ENCODE measurements at regions not wholly inside any gene's neighbourhood (a gene's known extent, or its start where the extent isn't known, plus 50 kb on each side); places are given as distances from the start of the nearest gene placed in this dataset.
A peak's percentile ranks its signal among the peaks of the same experiment; 100 is the strongest.

- in situ Hi-C loops (cut with HindIII; ENCODE audit: low sequenced_read_pairs), result no loop called here
- no peak for DNase-seq (ENCODE audit: low read depth)
- H3K4me3 ChIP-seq (ENCODE audit: low read depth, low read length), result no peak overlapping the region
- TF ChIP-seq CTCF (IDR thresholded peaks at IDR 0.05; ENCODE audit: low read depth, low read length, missing control alignments), result no peak
Measured at GRCh38 chr14:98925354-98926040, 346.5 kb downstream of the BCL11B start.

- in situ Hi-C loops (cut with HindIII; ENCODE audit: low sequenced_read_pairs), result no loop called here
- no peak for TF ChIP-seq CTCF (IDR thresholded peaks at IDR 0.05; ENCODE audit: low read depth, low read length, missing control alignments)
- DNase-seq (ENCODE audit: low read depth), result no peak
- no peak overlapping the region for H3K4me3 ChIP-seq (ENCODE audit: low read depth, low read length)
Measured at GRCh38 chr14:98926146-98926545, 345.9 kb downstream of the BCL11B start.

- H3K4me3 ChIP-seq (ENCODE audit: low read depth, low read length), result no peak overlapping the region
- in situ Hi-C loops (cut with HindIII; ENCODE audit: low sequenced_read_pairs), result no loop called here
- no peak for TF ChIP-seq CTCF (IDR thresholded peaks at IDR 0.05; ENCODE audit: low read depth, low read length, missing control alignments)
- DNase-seq (ENCODE audit: low read depth), result peak; percentile 23
Measured at GRCh38 chr14:98926801-98927200, 345.2 kb downstream of the BCL11B start.

GRCh38 chr14:98927986-98928385 is 344.0 kb downstream of the BCL11B start:
- DNase-seq (ENCODE audit: low read depth), result no peak
- no peak for TF ChIP-seq CTCF (IDR thresholded peaks at IDR 0.05; ENCODE audit: low read depth, low read length, missing control alignments)
- no peak overlapping the region for H3K4me3 ChIP-seq (ENCODE audit: low read depth, low read length)
- in situ Hi-C loops (cut with HindIII; ENCODE audit: low sequenced_read_pairs), result no loop called here

- H3K4me3 ChIP-seq (ENCODE audit: low read depth, low read length), result no peak overlapping the region
- in situ Hi-C loops (cut with HindIII; ENCODE audit: low sequenced_read_pairs), result no loop called here
- DNase-seq (ENCODE audit: low read depth), result no peak
- no peak for TF ChIP-seq CTCF (IDR thresholded peaks at IDR 0.05; ENCODE audit: low read depth, low read length, missing control alignments)
Measured at GRCh38 chr14:98928418-98928817, 343.6 kb downstream of the BCL11B start.

GRCh38 chr14:98931126-98931525 is 340.9 kb downstream of the BCL11B start:
- in situ Hi-C loops (cut with HindIII; ENCODE audit: low sequenced_read_pairs), result no loop called here
- H3K4me3 ChIP-seq (ENCODE audit: low read depth, low read length), result no peak overlapping the region
- no peak for DNase-seq (ENCODE audit: low read depth)
- no peak for TF ChIP-seq CTCF (IDR thresholded peaks at IDR 0.05; ENCODE audit: low read depth, low read length, missing control alignments)
